IPS-20b (cell line): ENCODE measurements at regions not wholly inside any gene's neighbourhood (a gene's known extent, or its start where the extent isn't known, plus 50 kb on each side); places are given as distances from the start of the nearest gene placed in this dataset.

ENCODE experiments used
- H3K27ac ChIP-seq: one replicate; pipeline ENCODE4 v1.5.1; 2013; ENCODE audit warnings: low read length
- H3K27me3 ChIP-seq: 2 replicates; pipeline ENCODE4 v1.6.1; 2013; ENCODE audit warnings: mild to moderate bottlenecking, low read length, inconsistent platforms; ENCODE audit not compliant: insufficient read depth
- H3K36me3 ChIP-seq: 2 replicates; pipeline ENCODE4 v1.6.1; 2013; ENCODE audit warnings: low read depth, mild to moderate bottlenecking, inconsistent platforms, low read length, moderate library complexity; ENCODE audit not compliant: insufficient read depth
- H3K4me1 ChIP-seq: 2 replicates; pipeline ENCODE4 v1.6.1; 2013; ENCODE audit warnings: mild to moderate bottlenecking, control low read depth, inconsistent platforms, low read length, moderate library complexity; ENCODE audit not compliant: insufficient read depth
- H3K4me3 ChIP-seq: 2 replicates; pipeline ENCODE4 v1.5.1; 2013; ENCODE audit warnings: mild to moderate bottlenecking, low read length, inconsistent platforms
- H3K9ac ChIP-seq: 2 replicates; pipeline ENCODE4 v1.6.1; 2013; ENCODE audit warnings: low read depth, mild to moderate bottlenecking, inconsistent platforms, low read length, moderate library complexity
- H3K9me3 ChIP-seq: 2 replicates; pipeline ENCODE4 v1.6.1; 2013; ENCODE audit warnings: mild to moderate bottlenecking, low read depth, low read length, inconsistent platforms; ENCODE audit not compliant: insufficient read depth

GRCh38 chr15:87689716-87690115 lies 566.8 kb downstream of the NTRK3 start:
- H3K4me3 ChIP-seq, result no peak overlapping the region
- no peak overlapping the region for H3K27ac ChIP-seq
- H3K27me3 ChIP-seq, result no peaks in the 10 kb centered on the region
- H3K36me3 ChIP-seq, result no peaks in the 10 kb centered on the region
- H3K4me1 ChIP-seq, result no peaks in the 10 kb centered on the region
- H3K9ac ChIP-seq, result no peak overlapping the region
- no peaks in the 10 kb centered on the region for H3K9me3 ChIP-seq

DNA sequence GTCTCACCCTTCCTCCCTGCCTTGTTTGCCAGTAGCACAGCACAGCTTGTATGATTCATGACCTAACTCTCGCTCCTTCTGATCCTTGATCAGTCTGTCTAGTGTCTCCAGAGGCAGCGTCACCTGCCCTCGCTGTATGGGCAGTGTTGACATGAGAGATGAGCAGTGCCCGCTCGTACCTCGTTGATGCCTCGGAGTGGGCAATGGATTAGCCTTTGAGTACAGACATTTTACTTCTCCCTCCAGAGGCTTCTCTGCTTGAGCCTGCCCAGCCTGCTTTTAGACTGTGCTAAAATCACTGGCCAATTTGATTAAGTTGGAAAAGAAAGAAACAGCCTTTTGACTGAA lies 569.0 kb downstream of the NTRK3 start:
- no peak overlapping the region for H3K27ac ChIP-seq
- H3K9ac ChIP-seq, result no peak overlapping the region
- H3K9me3 ChIP-seq, result no peaks in the 10 kb centered on the region
- no peak overlapping the region for H3K4me3 ChIP-seq
- H3K36me3 ChIP-seq, result no peaks in the 10 kb centered on the region
- H3K4me1 ChIP-seq, result no peaks in the 10 kb centered on the region
- no peaks in the 10 kb centered on the region for H3K27me3 ChIP-seq

DNA sequence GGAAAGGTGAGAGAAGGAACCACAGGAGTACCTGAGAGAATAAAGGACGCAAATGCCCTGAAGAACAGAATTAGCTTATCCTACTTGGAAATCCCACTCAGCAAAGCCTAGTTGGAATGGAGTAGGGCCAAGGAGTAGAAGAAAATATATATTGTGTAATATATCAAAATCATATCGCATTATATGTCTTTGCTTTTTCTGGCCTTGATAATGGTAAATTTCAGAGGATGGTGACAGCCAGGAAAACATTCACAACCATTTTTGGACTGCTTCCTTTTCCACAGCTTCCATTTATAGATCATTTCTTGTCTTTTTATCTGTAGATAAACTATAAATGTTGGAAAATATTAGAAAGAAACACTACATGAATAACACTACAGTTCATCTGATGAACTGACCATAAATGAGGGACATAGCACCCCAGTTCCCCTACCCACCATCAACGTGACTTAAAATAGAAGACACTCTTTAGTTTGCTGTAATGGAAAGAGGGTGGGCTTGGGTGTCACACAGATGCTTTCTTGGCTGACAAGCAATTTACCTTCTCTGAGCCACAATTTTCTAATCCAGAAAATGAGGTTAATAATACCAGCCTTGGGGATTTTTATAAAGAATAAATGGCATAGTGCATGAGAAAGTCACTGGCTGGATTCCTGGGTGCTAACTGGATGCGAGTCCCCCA lies 569.6 kb downstream of the NTRK3 start:
- Histone ChIP-seq H3K9me3 (no peaks in the 10 kb centered on the region), H3K27ac (no peak overlapping the region), H3K4me3 (no peak overlapping the region), H3K36me3 (no peaks in the 10 kb centered on the region), H3K27me3 (no peaks in the 10 kb centered on the region), H3K4me1 (no peaks in the 10 kb centered on the region), H3K9ac (no peak overlapping the region)

GRCh38 chr15:87686339-87686738 lies 570.2 kb downstream of the NTRK3 start:
- no peaks in the 10 kb centered on the region for H3K4me1 ChIP-seq
- H3K27me3 ChIP-seq, result no peaks in the 10 kb centered on the region
- H3K36me3 ChIP-seq, result no peaks in the 10 kb centered on the region
- no peak overlapping the region for H3K4me3 ChIP-seq
- no peak overlapping the region for H3K27ac ChIP-seq
- no peaks in the 10 kb centered on the region for H3K9me3 ChIP-seq
- no peak overlapping the region for H3K9ac ChIP-seq

- Histone ChIP-seq H3K9me3 (no peaks in the 10 kb centered on the region), H3K27me3 (no peaks in the 10 kb centered on the region), H3K4me3 (no peak overlapping the region), H3K9ac (no peak overlapping the region), H3K27ac (no peak overlapping the region), H3K4me1 (no peaks in the 10 kb centered on the region), H3K36me3 (no peaks in the 10 kb centered on the region)
Observed at GRCh38 chr15:87682527-87682926, 574.0 kb downstream of the NTRK3 start.

- no peaks in the 10 kb centered on the region for H3K4me1 ChIP-seq
- H3K9ac ChIP-seq, result no peak overlapping the region
- no peaks in the 10 kb centered on the region for H3K36me3 ChIP-seq
- H3K27ac ChIP-seq, result no peak overlapping the region
- no peak overlapping the region for H3K4me3 ChIP-seq
- no peaks in the 10 kb centered on the region for H3K27me3 ChIP-seq
- H3K9me3 ChIP-seq, result no peaks in the 10 kb centered on the region
Observed at GRCh38 chr15:87681104-87681503, 575.4 kb downstream of the NTRK3 start.

- Histone ChIP-seq H3K4me3 (no peak overlapping the region), H3K27me3 (no peaks in the 10 kb centered on the region), H3K9ac (no peak overlapping the region), H3K4me1 (no peaks in the 10 kb centered on the region), H3K36me3 (no peaks in the 10 kb centered on the region), H3K9me3 (no peaks in the 10 kb centered on the region), H3K27ac (no peak overlapping the region)
Observed at GRCh38 chr15:87680208-87680607, 576.3 kb downstream of the NTRK3 start.

DNA sequence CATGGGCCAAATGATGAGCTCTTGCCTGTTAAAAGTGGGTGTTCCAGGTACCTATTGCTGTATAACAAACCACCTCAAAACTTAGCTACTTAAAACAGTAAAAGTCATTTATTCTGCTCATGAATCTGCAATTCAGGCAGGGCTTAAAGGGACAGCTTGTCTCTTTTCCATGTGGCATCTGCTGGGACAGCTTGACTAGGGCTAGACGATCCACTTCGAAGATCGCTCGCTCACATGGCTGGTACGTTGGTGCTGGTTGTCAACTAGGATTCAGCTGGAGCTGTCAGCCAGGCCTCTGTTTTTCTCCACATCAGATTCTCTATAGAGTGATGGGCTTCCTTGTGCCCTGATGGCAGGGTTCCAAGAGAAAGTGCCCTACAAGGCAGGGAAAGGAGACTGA lies 581.3 kb downstream of the NTRK3 start:
- no peak overlapping the region for H3K27ac ChIP-seq
- H3K27me3 ChIP-seq, result no peaks in the 10 kb centered on the region
- no peaks in the 10 kb centered on the region for H3K4me1 ChIP-seq
- H3K9ac ChIP-seq, result no peak overlapping the region
- no peaks in the 10 kb centered on the region for H3K36me3 ChIP-seq
- H3K4me3 ChIP-seq, result no peak overlapping the region
- H3K9me3 ChIP-seq, result no peaks in the 10 kb centered on the region

DNA sequence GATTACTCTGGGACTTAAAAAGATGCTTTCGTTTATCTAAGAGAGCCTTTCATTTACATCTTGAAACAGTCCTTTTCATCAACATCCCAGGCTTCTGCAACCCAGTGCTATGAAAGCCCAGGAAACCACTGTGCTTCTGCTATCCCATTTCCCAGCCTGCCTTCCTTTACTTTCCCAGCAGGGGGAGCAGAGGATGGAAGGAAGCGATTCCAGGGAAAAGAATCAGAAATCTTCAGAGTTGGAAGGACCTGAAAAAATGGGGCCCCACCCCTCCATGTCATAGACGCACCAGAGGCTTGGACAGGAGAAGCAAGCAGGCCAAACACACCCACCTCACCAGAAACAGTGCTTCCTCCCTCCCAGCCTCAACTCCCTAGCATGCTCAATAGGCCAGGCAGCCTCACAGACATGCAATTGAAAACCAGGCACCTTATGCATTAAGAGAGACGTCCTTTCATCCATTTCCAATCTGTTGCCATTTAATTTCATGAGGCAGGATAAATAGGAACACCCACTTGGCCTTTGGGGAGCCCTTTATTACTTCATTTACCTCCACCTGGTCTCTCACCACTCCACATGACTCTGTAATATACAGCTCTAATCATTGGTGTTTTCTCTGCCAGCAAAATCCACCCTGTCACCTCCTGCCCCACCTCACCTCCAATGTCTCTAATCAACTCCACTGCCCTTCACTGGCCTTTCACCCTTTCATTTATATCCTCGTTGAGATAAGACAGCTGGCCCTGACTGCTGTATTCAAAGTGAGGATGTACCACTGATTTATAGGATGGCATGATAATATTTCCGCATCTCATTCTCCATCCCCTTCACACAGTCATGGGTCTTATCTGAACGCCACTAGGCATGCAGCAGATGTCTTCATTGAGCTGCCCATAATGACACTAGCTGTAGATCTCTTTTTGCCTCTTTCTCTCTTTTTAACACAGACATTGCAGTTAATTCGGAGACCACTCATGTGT lies 583.9 kb downstream of the NTRK3 start:
- Histone ChIP-seq H3K9me3 (peaks cover 11% of the 10 kb centered on the region), H3K27ac (no peak overlapping the region), H3K27me3 (no peaks in the 10 kb centered on the region), H3K4me3 (no peak overlapping the region), H3K4me1 (no peaks in the 10 kb centered on the region), H3K9ac (no peak overlapping the region), H3K36me3 (no peaks in the 10 kb centered on the region)

DNA sequence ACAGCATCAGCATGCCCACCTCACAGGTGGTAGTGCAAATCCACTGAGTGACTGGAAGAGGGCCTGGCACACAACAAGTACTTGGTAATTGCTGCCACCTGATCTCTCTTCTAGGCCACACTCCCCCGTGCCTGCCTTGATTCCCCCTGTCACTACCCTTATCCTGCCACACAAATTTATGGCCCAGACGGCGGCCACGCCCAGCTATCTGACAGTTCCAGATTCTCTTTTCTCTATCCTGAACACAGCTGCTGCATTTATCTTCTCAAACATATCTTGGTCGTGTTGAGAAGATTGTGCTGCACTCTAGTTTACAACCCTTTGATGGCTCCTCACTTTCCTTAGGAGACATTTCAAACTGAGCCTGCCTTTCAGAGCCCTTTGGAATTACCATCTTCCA lies 585.2 kb downstream of the NTRK3 start:
- Histone ChIP-seq H3K27me3 (no peaks in the 10 kb centered on the region), H3K36me3 (no peaks in the 10 kb centered on the region), H3K9me3 (peaks cover 24% of the 10 kb centered on the region), H3K27ac (no peak overlapping the region), H3K4me1 (no peaks in the 10 kb centered on the region), H3K9ac (no peak overlapping the region), H3K4me3 (no peak overlapping the region)

DNA sequence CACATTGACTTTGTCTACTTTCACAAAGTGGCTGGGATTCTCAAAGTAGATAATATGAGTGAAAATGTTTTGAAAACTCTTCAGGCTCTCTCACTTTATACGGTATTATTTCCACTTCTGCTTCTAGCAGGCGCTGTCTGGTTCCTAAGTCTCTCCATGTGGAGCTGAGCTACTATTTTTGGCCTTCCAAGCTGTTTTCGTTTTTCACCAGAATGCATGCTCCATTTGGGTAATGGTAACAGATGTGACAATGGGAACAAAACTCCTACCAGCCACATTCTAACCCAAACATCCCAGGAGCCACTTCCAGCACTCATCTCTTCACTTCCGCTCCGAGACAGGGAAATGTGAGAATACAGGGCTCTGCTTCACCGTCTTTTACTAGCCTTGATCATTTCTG lies 586.7 kb downstream of the NTRK3 start:
- Histone ChIP-seq H3K4me3 (no peak overlapping the region), H3K9me3 (peaks cover 30% of the 10 kb centered on the region), H3K27ac (no peak overlapping the region), H3K9ac (no peak overlapping the region), H3K36me3 (no peaks in the 10 kb centered on the region), H3K4me1 (no peaks in the 10 kb centered on the region), H3K27me3 (no peaks in the 10 kb centered on the region)
